GM21529 (cell line): ENCODE measurements at regions not wholly inside any gene's neighbourhood (a gene's known extent, or its start where the extent isn't known, plus 50 kb on each side); places are given as distances from the start of the nearest gene placed in this dataset.

Experiments
- ATAC-seq: cut with Tn5 transposase; IDR thresholded peaks from one replicate; pipeline ENCODE4 v1.9.1; 2021; ENCODE audit not compliant: unreplicated experiment

DNA sequence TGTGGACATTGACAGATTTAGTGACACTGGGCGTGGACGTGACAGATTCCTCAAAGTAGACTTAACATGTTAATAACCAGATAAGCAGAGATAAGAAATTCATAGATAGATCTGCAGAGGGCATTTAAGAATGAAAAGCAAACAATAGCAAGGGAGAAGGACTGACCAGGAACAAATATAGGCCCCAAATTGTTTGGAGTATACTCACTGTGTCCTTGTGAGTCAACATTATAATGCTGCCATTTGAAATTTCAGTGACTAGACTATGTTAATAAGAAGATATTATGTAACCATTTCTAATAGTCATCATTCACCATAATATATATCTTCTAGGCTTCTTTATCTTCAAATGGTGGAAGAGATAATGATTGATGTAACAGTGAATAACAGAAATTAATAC, 78.1 kb upstream of the SLC38A11 start:
- no peak for ATAC-seq

GRCh38 chr2:165032559-165032958, 77.2 kb upstream of the SLC38A11 start:
- ATAC-seq, result no peak

GRCh38 chr2:165024199-165024598, 68.9 kb upstream of the SLC38A11 start:
- ATAC-seq, result no peak

GRCh38 chr2:165022781-165023180, 67.5 kb upstream of the SLC38A11 start:
- ATAC-seq, result no peak

GRCh38 chr2:165017966-165018596, 62.8 kb upstream of the SLC38A11 start:
- no peak for ATAC-seq

GRCh38 chr2:165016772-165017411, 61.6 kb upstream of the SLC38A11 start:
- peak; percentile 69 for ATAC-seq

- ATAC-seq, result peak; percentile 79
Measured at GRCh38 chr2:165015052-165015642, 59.8 kb upstream of the SLC38A11 start.

DNA sequence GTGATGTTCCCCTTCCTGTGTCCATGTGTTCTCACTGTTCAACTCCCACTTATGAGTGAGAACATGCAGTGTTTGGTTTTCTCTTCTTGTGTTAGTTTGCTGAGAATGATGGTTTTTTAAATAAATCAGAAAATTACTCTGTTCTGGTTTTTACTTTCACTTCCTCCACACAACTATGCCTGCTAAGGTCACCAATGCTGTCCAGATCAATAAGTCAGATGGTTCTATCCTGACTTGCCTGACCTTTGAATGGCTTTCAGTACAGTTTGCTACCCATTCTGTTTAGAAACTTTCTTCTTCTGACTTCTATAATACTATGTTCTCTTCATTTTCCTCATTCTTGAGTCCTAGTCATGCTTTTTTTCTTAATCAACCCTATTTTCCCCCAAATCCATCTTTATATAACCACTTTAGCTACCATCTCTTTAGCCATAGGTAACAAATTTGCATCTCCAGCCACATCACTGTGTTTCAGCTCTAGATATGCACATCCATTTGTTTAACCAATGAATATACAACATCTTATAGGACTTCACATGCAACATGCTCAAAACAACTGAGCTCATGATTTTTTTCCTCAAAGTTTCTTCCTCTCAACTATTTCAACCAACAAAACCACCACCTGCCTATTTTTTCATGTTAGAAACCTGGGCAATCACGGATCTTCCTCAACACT, 58.8 kb upstream of the SLC38A11 start:
- peak; percentile 47 for ATAC-seq

DNA sequence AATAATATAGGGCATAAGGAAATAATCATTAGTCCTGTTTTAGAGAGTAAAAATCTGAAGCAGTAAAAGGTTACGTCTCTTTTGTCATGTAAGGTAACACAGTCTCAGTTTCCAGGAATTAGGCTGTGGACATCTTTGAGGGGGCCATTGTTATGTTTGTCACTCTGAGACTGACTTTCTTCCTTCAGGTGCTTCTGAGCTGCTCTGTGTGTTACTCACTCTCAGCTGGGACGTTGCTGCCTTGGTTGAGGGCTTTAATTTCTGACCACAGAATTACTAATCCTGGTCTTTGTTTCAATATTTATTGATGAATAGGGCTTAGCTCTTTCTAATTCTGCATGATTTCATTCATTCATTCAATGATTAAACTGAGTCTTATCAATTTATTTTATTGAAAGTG, 55.9 kb upstream of the SLC38A11 start:
- ATAC-seq, result no peak

DNA sequence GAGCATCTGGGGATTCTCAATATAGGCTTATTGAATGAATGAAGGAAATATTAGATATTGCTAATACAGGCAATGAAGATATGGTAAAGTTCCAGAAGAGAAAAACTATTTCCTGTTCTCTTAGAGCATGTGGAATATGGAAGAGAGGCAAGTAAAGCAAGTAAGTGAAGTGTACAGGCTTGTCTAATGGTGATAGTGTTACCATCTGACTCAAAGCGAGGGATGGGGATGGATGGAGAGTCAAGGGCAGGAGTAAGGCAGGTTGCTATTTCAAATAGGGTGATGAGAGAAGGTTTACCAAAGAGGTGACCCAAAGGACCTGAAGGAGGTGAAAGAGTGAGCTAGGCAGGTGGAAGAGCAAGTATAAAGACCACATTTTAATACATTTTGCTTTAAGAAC, 55.2 kb upstream of the SLC38A11 start:
- ATAC-seq, result no peak

DNA sequence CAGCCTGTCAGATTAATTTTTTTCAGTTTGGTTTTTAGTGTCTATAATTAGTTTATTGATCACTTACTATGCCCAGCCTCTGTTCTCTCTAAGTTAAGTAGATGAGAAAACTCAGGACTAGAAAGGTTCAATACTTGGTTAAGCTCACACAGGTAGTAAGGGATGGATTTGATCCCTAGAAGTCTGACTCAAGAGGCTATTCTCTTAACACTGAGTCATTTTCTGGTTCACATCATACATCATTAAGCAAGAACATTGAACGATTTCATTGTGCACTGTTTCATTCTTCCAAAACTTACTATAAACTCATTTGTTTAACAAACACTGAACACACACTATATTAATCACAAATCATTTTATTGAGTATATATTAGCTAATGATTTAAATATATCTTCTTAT, 54.1 kb upstream of the SLC38A11 start:
- ATAC-seq, result no peak

- ATAC-seq, result no peak
Measured at GRCh38 chr2:165008730-165009315, 53.5 kb upstream of the SLC38A11 start.

DNA sequence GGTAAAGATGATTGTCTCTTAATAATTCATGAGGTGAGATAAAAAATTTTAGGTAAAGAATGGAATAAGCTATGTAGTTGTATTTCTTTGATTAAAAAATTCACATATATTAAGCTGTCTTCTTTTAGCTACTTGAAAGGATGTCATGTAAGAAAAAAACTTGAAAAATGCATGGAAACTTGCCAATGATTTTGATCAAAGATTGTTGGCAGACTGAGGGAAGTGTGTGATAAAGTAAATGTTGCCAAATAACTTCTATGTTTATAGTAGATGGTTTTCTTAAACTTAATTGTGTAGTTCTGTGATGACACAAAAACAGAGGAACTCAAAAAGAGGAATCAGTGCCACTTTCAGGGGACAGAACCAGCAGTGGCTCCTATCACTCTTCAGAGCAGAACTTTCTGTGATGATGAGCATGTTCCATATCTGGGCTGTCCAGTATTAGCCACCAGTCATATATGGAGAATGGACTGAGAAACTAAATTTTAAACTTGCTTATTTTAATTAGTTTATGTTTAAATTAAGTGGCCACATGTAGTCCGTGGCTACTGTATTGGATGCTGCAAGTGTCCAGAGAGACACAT, 51.9 kb upstream of the SLC38A11 start:
- ATAC-seq, result no peak
